ENCODE measurements at regions not wholly inside any gene's neighbourhood (a gene's known extent, or its start where the extent isn't known, plus 50 kb on each side); places are given as distances from the start of the nearest gene placed in this dataset.
"Not testable (repeated sequence)": the region's sequence is repeated elsewhere in the genome, so short reads cannot be mapped to it uniquely, and the experiment has no call there.

DNA sequence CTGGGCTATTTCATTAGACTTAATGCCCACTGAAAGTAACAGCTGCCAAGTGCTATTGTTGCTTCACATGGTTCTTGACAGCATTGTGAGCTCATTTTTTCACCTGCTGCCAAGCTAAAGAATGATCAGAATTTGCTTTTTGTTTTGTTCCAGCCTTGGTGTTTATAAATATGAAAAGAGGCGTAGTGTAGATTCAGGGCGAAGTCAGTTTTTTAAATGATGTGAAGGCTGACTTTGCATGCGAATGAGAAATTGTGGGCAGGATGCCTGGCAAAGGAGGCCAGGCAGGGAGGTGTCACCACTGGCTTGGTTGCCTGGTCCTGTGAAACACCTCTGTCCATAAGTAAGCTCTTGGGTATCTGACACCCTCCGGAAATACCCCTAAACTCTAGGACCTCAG is 93.3 kb upstream of the NAP1L1 start:
- H3K4me3 ChIP-seq (ENCODE audit: low read depth in 2 of 2, low read length in 2 of 2), result no peak overlapping the region
- POLR2A ChIA-PET, result no interaction called here
- ATAC-seq, result no peak
- H3K27ac ChIP-seq (ENCODE audit: low read length), result no peak overlapping the region
- H3K27me3 ChIP-seq (ENCODE audit: control insufficient read depth, insufficient read depth, low read length), result no peaks in the 10 kb centered on the region
- intact Hi-C loops (cut with micrococcal nuclease; ENCODE audit: unreplicated experiment), result no loop called here
- no peaks in the 10 kb centered on the region for H3K36me3 ChIP-seq (ENCODE audit: control insufficient read depth, insufficient read depth, low read length)
- H3K9me3 ChIP-seq (ENCODE audit: control insufficient read depth, insufficient read depth, low read depth, low read length), result no peaks in the 10 kb centered on the region
- BruUV-seq (replicated peaks), result no TSS peak
- DNase-seq (ENCODE audit: low read depth, low spot score), result no peak
- in situ Hi-C loops (cut with HindIII; ENCODE audit: low pct_unique_long_range_greater_than_20kb, low sequenced_read_pairs), result no loop called here
- TF ChIP-seq POLR2AphosphoS5 (IDR thresholded peaks at IDR 0.05; ENCODE audit: low read depth, low read length), result no peak
- no peak for TF ChIP-seq SIN3A (IDR thresholded peaks at IDR 0.05; ENCODE audit: borderline replicate concordance, insufficient read depth, low read depth, low read length)
- TF ChIP-seq, protein P1, sequence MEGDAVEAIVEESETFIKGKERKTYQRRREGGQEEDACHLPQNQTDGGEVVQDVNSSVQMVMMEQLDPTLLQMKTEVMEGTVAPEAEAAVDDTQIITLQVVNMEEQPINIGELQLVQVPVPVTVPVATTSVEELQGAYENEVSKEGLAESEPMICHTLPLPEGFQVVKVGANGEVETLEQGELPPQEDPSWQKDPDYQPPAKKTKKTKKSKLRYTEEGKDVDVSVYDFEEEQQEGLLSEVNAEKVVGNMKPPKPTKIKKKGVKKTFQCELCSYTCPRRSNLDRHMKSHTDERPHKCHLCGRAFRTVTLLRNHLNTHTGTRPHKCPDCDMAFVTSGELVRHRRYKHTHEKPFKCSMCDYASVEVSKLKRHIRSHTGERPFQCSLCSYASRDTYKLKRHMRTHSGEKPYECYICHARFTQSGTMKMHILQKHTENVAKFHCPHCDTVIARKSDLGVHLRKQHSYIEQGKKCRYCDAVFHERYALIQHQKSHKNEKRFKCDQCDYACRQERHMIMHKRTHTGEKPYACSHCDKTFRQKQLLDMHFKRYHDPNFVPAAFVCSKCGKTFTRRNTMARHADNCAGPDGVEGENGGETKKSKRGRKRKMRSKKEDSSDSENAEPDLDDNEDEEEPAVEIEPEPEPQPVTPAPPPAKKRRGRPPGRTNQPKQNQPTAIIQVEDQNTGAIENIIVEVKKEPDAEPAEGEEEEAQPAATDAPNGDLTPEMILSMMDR (IDR thresholded peaks at IDR 0.05), result no peak
- TF ChIP-seq, protein P2, sequence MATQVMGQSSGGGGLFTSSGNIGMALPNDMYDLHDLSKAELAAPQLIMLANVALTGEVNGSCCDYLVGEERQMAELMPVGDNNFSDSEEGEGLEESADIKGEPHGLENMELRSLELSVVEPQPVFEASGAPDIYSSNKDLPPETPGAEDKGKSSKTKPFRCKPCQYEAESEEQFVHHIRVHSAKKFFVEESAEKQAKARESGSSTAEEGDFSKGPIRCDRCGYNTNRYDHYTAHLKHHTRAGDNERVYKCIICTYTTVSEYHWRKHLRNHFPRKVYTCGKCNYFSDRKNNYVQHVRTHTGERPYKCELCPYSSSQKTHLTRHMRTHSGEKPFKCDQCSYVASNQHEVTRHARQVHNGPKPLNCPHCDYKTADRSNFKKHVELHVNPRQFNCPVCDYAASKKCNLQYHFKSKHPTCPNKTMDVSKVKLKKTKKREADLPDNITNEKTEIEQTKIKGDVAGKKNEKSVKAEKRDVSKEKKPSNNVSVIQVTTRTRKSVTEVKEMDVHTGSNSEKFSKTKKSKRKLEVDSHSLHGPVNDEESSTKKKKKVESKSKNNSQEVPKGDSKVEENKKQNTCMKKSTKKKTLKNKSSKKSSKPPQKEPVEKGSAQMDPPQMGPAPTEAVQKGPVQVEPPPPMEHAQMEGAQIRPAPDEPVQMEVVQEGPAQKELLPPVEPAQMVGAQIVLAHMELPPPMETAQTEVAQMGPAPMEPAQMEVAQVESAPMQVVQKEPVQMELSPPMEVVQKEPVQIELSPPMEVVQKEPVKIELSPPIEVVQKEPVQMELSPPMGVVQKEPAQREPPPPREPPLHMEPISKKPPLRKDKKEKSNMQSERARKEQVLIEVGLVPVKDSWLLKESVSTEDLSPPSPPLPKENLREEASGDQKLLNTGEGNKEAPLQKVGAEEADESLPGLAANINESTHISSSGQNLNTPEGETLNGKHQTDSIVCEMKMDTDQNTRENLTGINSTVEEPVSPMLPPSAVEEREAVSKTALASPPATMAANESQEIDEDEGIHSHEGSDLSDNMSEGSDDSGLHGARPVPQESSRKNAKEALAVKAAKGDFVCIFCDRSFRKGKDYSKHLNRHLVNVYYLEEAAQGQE (IDR thresholded peaks at IDR 0.05; ENCODE audit: insufficient read depth in 1 of 2, low read depth in 2 of 2, low read length in 1 of 2), result no peak
- TF ChIP-seq TCF7L2 (IDR thresholded peaks at IDR 0.05; ENCODE audit: low read depth, low read length), result no peak
- H3K4me1 ChIP-seq (ENCODE audit: control insufficient read depth, insufficient read depth, low read length), result no peaks in the 10 kb centered on the region
- CTCF ChIA-PET, result interaction anchor here (0.6 kb wide), 1 partner anchor 33 kb away, joined by 9 read pairs; no protein-coding TSS in a partner anchor

DNA sequence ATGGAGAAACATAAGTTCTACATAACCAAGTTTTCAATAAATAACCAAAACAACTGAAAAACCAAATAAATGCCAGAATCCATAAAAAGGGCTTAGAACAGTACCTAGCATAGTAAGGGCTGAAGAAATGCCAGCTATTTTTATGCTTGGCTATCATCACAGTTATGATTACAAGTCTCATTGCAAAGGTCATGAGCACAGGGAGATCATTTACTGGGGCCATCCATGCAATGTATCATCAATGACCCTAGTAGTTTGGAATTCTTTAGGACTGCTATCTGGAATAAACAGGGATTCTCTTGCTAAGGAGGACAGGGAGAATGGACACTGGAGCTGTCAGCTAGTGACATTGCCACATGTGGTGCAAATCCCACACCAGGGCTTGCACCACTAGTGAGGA is 92.5 kb upstream of the NAP1L1 start:
- BruUV-seq (replicated peaks), result no TSS peak
- Histone ChIP-seq H3K36me3 (ENCODE audit: control insufficient read depth, insufficient read depth, low read length) (no peaks in the 10 kb centered on the region), H3K27me3 (ENCODE audit: control insufficient read depth, insufficient read depth, low read length) (no peaks in the 10 kb centered on the region), H3K4me3 (ENCODE audit: low read depth in 2 of 2, low read length in 2 of 2) (no peak overlapping the region), H3K27ac (ENCODE audit: low read length) (no peak overlapping the region), H3K9me3 (ENCODE audit: control insufficient read depth, insufficient read depth, low read depth, low read length) (no peaks in the 10 kb centered on the region), H3K4me1 (ENCODE audit: control insufficient read depth, insufficient read depth, low read length) (no peaks in the 10 kb centered on the region)
- intact Hi-C loops (cut with micrococcal nuclease; ENCODE audit: unreplicated experiment), result no loop called here
- TF ChIP-seq, protein P2 (IDR thresholded peaks at IDR 0.05; ENCODE audit: insufficient read depth in 1 of 2, low read depth in 2 of 2, low read length in 1 of 2), result no peak
- TF ChIP-seq, protein P1 (IDR thresholded peaks at IDR 0.05), result no peak
- TF ChIP-seq TCF7L2 (IDR thresholded peaks at IDR 0.05; ENCODE audit: low read depth, low read length) (no peak), POLR2AphosphoS5 (IDR thresholded peaks at IDR 0.05; ENCODE audit: low read depth, low read length) (no peak), SIN3A (IDR thresholded peaks at IDR 0.05; ENCODE audit: borderline replicate concordance, insufficient read depth, low read depth, low read length) (no peak)
- in situ Hi-C loops (cut with HindIII; ENCODE audit: low pct_unique_long_range_greater_than_20kb, low sequenced_read_pairs), result no loop called here
- ChIA-PET POLR2A (no interaction called here), CTCF (no interaction called here)
- no peak for ATAC-seq
- DNase-seq (ENCODE audit: low read depth, low spot score), result no peak

DNA sequence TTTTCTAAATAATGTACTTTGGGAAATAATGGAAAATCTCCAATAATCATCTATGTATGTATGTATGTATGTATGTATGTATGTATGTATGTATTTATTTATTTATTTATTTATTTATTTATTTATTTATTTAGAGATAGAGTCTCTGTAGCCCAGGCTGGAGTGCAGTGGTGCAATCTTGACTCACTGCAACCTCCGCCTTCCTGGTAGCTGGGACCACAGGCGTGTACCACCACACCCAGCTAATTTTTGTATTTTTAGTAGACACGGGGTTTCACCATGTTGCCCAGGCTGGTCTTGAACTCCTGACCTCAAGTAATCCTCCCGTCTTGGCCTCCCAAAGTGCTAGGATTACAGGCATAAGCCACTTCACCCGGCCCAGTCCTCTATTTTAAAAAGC is 91.5 kb upstream of the NAP1L1 start:
- H3K27me3 ChIP-seq (ENCODE audit: control insufficient read depth, insufficient read depth, low read length); H3K27ac ChIP-seq (ENCODE audit: low read length); ATAC-seq; intact Hi-C loops (cut with micrococcal nuclease; ENCODE audit: unreplicated experiment); H3K4me3 ChIP-seq (ENCODE audit: low read depth in 2 of 2, low read length in 2 of 2); POLR2A ChIA-PET; H3K36me3 ChIP-seq (ENCODE audit: control insufficient read depth, insufficient read depth, low read length); H3K9me3 ChIP-seq (ENCODE audit: control insufficient read depth, insufficient read depth, low read depth, low read length); DNase-seq (ENCODE audit: low read depth, low spot score); H3K4me1 ChIP-seq (ENCODE audit: control insufficient read depth, insufficient read depth, low read length); in situ Hi-C loops (cut with HindIII; ENCODE audit: low pct_unique_long_range_greater_than_20kb, low sequenced_read_pairs); BruUV-seq (replicated peaks); CTCF ChIA-PET: not testable (repeated sequence)

Measured in Panc1 (cell line).